HepG2 (cell line): ENCODE measurements at regions not wholly inside any gene's neighbourhood (a gene's known extent, or its start where the extent isn't known, plus 50 kb on each side); places are given as distances from the start of the nearest gene placed in this dataset.

ENCODE experiments used
- ATAC-seq: fragments of 200-7000 bp; cut with Tn5 transposase; 3 replicates; pipeline ENCODE4 v1.9.1; 2020; ENCODE audit warnings: mild to moderate bottlenecking, moderate library complexity
- BruUV-seq: library from RNA; stranded (reverse); fragments of 400-500 nt; replicated peaks from 2 replicates; lab custom pipeline; 2021; lab: Mats Ljungman, UMichigan
- CTCF ChIA-PET: fragments of 300-600 bp; formaldehyde crosslinking; extraction: SDS; loops from one replicate; lab custom pipeline; 2021; ENCODE audit warnings: low total read pairs, inconsistent platforms, low intra/inter-chr PET ratio; lab: Yijun Ruan, JAX
- POLR2A ChIA-PET: fragments of 350-600 bp; sonication (Branson Sonifier 250); formaldehyde crosslinking; loops from one replicate; lab custom pipeline; 2020; ENCODE audit warnings: antibody characterized with exemption, inconsistent platforms; lab: Yijun Ruan, JAX
- DNase-seq: peaks from one replicate; pipeline ENCODE4 v3.0.0-alpha.2; 2015; ENCODE audit warnings: low spot score
- FAIRE-seq: peaks from 3 replicates; lab custom pipeline; 2011; peaks lifted over from hg19 to GRCh38; lab: Jason Lieb, UNC
- H2AFZ ChIP-seq: one replicate; pipeline ENCODE4 v1.6.1; 2011; ENCODE audit warnings: low read length, inconsistent platforms
- H3K27ac ChIP-seq: fragments of 300-600 bp; 3 replicates; pipeline ENCODE4 v1.8.0; 2011; ENCODE audit warnings: mixed run types, mild to moderate bottlenecking, mixed read lengths, low read length, inconsistent platforms; ENCODE audit not compliant: insufficient read depth; ENCODE audit errors: extremely low read length
- H3K27me3 ChIP-seq, 2 experiments: fragments of 200-600 bp in 1 of 2; 2 replicates in 1 of 2; 3 replicates in 1 of 2; pipeline versions ENCODE4 v1.6.0 to v1.8.0; 2011; ENCODE audit warnings: low read length in 2 of 2, mild to moderate bottlenecking in 2 of 2, moderate library complexity in 2 of 2, inconsistent platforms in 1 of 2; ENCODE audit not compliant: insufficient read depth in 2 of 2, control insufficient read depth in 1 of 2
- H3K36me3 ChIP-seq, 2 experiments: fragments of 200-600 bp in 1 of 2; replicated peaks in 1 of 2; 2 replicates in 1 of 2; 3 replicates in 1 of 2; pipeline versions ENCODE4 v1.5.1 to v1.8.0; 2011; ENCODE audit warnings: low read length in 2 of 2, inconsistent platforms in 1 of 2; ENCODE audit not compliant: insufficient read depth in 2 of 2, control insufficient read depth in 1 of 2
- H3K4me1 ChIP-seq: 2 replicates; pipeline ENCODE4 v1.5.1; 2012; ENCODE audit warnings: low read length, inconsistent platforms; ENCODE audit not compliant: insufficient read depth
- H3K4me2 ChIP-seq: 2 replicates; pipeline ENCODE4 v1.6.0; 2011; ENCODE audit warnings: low read depth, low read length, inconsistent platforms
- H3K4me3 ChIP-seq, 3 experiments: fragments of 200-600 bp in 1 of 3; sonication (generic), shearing (Covaris generic) in 1 of 3; replicated peaks in 1 of 3; 2 replicates each; pipeline ENCODE4 v1.5.1; 2011 to 2016; ENCODE audit warnings: low read length in 3 of 3, inconsistent platforms in 2 of 3, low read depth in 2 of 3, mild to moderate bottlenecking in 2 of 3, control low read depth in 1 of 3, mixed read lengths in 1 of 3; ENCODE audit not compliant: insufficient read depth in 1 of 3
- H3K79me2 ChIP-seq: one replicate; pipeline ENCODE4 v1.6.1; 2011; ENCODE audit warnings: low read length, inconsistent platforms; ENCODE audit not compliant: insufficient read depth
- H3K9ac ChIP-seq: 2 replicates; pipeline ENCODE4 v1.6.0; 2011; ENCODE audit warnings: mild to moderate bottlenecking, low read depth, low read length, inconsistent platforms; ENCODE audit not compliant: insufficient read depth
- H3K9me3 ChIP-seq: 2 replicates; pipeline ENCODE4 v1.5.1; 2012; ENCODE audit warnings: mild to moderate bottlenecking, low read length
- H4K20me1 ChIP-seq: 2 replicates; pipeline ENCODE4 v1.6.0; 2011; ENCODE audit warnings: inconsistent platforms, mild to moderate bottlenecking, low read length, moderate library complexity; ENCODE audit not compliant: insufficient read depth
- BCL3 ChIP-seq: sonication (generic); formaldehyde crosslinking; IDR thresholded peaks from 2 replicates; pipeline ENCODE4 v1.5.1; 2020; ENCODE audit warnings: mild to moderate bottlenecking, missing genetic modification reagents, moderate library complexity
- BCL6 ChIP-seq: IDR thresholded peaks from 2 replicates; pipeline ENCODE4 v1.6.1; 2016; ENCODE audit warnings: missing genetic modification reagents, missing compliant biosample characterization
- BRD4 ChIP-seq: sonication (generic); formaldehyde crosslinking; IDR thresholded peaks from 2 replicates; pipeline ENCODE4 v1.4.0; 2020; ENCODE audit warnings: missing genetic modification reagents
- FUBP1 ChIP-seq: sonication (generic); formaldehyde crosslinking; IDR thresholded peaks from 2 replicates; pipeline ENCODE4 v1.5.1; 2020; ENCODE audit warnings: missing genetic modification reagents, mild to moderate bottlenecking, borderline replicate concordance
- HOXD1 ChIP-seq: sonication (generic); formaldehyde crosslinking; IDR thresholded peaks from 2 replicates; pipeline ENCODE4 v1.5.0; 2020; ENCODE audit warnings: missing genetic modification reagents
- ONECUT2 ChIP-seq: sonication (generic); formaldehyde crosslinking; IDR thresholded peaks from 2 replicates; pipeline ENCODE4 v1.4.0; 2020; ENCODE audit warnings: missing genetic modification reagents
- PHF5A ChIP-seq: IDR thresholded peaks from one replicate; pipeline ENCODE4 v1.6.1; 2018; ENCODE audit warnings: low read depth, missing genetic modification reagents; ENCODE audit not compliant: unreplicated experiment
- PLSCR1 ChIP-seq: sonication (generic); formaldehyde crosslinking; IDR thresholded peaks from 2 replicates; pipeline ENCODE4 v1.5.0; 2020; ENCODE audit warnings: missing genetic modification reagents, mild to moderate bottlenecking, borderline replicate concordance
- RFX5 ChIP-seq: IDR thresholded peaks from 2 replicates; pipeline ENCODE4 v1.6.1; 2011; ENCODE audit warnings: low read depth, low read length, improper control_type of control experiment
- SALL1 ChIP-seq: sonication (generic); formaldehyde crosslinking; IDR thresholded peaks from 2 replicates; pipeline ENCODE4 v1.8.0; 2022; ENCODE audit warnings: mild to moderate bottlenecking, missing genetic modification reagents
- TMF1 ChIP-seq: sonication (generic); formaldehyde crosslinking; IDR thresholded peaks from 2 replicates; pipeline ENCODE4 v1.8.1; 2022; ENCODE audit warnings: low read depth, missing genetic modification reagents
- ZBTB26 ChIP-seq: IDR thresholded peaks from 2 replicates; pipeline ENCODE4 v1.6.1; 2016; ENCODE audit warnings: missing compliant biosample characterization, missing genetic modification reagents, borderline replicate concordance
- ZKSCAN1 ChIP-seq: fragments of 150-350 bp; IDR thresholded peaks from 2 replicates; pipeline ENCODE4 v1.6.1; 2014; ENCODE audit warnings: low read length
- ZMYM3 ChIP-seq: sonication (generic); formaldehyde crosslinking; IDR thresholded peaks from 2 replicates; pipeline ENCODE4 v1.5.1; 2020; ENCODE audit warnings: mild to moderate bottlenecking, missing genetic modification reagents
- ZNF205 ChIP-seq: IDR thresholded peaks from 2 replicates; pipeline ENCODE4 v1.6.1; 2018; ENCODE audit warnings: missing biosample characterization, missing genetic modification reagents
- ZNF432 ChIP-seq: sonication (generic); formaldehyde crosslinking; IDR thresholded peaks from 2 replicates; pipeline ENCODE4 v1.5.0; 2020; ENCODE audit warnings: missing genetic modification reagents, mild to moderate bottlenecking, borderline replicate concordance
- whole genome bisulfite sequencing: methylation state at CpG from one replicate; pipeline ENCODE4 v1.1.6; 2017; ENCODE audit warnings: low lambda C conversion rate; 5-methylcytosine and 5-hydroxymethylcytosine counted together
- in situ Hi-C: cut with HindIII; loops from 2 replicates; pipeline ENCODE4 v1.10.0; 2017; ENCODE audit warnings: low pct_unique_long_range_greater_than_20kb; ENCODE audit not compliant: extremely low pct_ligation_motif_present
- intact Hi-C: fragments of 100-400 bp; cut with micrococcal nuclease; formaldehyde crosslinking; loops from one replicate; pipeline ENCODE4 v1.10.0; 2022; ENCODE audit not compliant: unreplicated experiment

DNA sequence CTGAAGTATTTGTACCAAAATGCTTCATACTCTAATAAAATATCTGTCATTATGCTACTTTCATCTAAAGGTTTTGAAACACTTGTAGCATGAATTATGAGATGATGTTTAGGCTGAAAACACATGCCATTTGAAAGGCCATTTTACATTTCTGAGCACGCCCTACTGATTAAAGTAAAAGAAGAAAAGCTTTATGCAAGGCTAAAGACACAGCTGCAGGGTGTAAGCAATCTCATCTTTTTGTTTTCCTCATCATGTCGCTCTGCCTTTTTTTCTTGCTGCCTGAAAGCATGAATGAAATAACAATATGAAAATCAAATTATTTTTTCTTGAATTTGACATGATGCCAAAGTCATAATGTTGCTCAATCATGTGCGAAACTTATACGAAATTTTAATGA is 148.6 kb upstream of the ARG1 start:
- intact Hi-C loops: no loop called here
- Histone ChIP-seq H3K4me3 (no peak overlapping the region), H3K27me3 (peaks cover 0 to 11% of the 10 kb centered on the region in 2 experiments; a peak in 2 of 5 replicates), H3K9ac (no peak overlapping the region), H3K4me1 (no peaks in the 10 kb centered on the region), H4K20me1 (no peaks in the 10 kb centered on the region), H3K27ac (no peak overlapping the region), H3K79me2 (no peaks in the 10 kb centered on the region), H3K36me3 (no peaks in the 10 kb centered on the region), H3K4me2 (no peak overlapping the region), H2AFZ (no peak overlapping the region), H3K9me3 (no peaks in the 10 kb centered on the region)
- in situ Hi-C loops: no loop called here
- ChIA-PET POLR2A (no interaction called here), CTCF (no interaction called here)
- BruUV-seq: no TSS peak
- FAIRE-seq: no peak
- no peak for ATAC-seq
- whole genome bisulfite sequencing: 23% methylated on average over 4 of the region's 4 CpGs
- TF ChIP-seq RFX5: no peak
- no peak for TF ChIP-seq BCL3 (CRISPR knock-in tag)
- no peak for TF ChIP-seq BCL6 (CRISPR knock-in tag)
- no peak for TF ChIP-seq SALL1 (CRISPR knock-in tag)
- no peak for TF ChIP-seq ZKSCAN1
- no peak for TF ChIP-seq FUBP1 (CRISPR knock-in tag)
- TF ChIP-seq ZNF205: no peak
- no peak for TF ChIP-seq PLSCR1 (CRISPR knock-in tag)
- TF ChIP-seq TMF1 (CRISPR knock-in tag): no peak
- no peak for TF ChIP-seq PHF5A (CRISPR knock-in tag)
- TF ChIP-seq ZMYM3: no peak
- no peak for TF ChIP-seq ONECUT2 (CRISPR knock-in tag)
- TF ChIP-seq ZNF432: no peak
- no peak for TF ChIP-seq ZBTB26 (CRISPR knock-in tag)
- TF ChIP-seq HOXD1 (CRISPR knock-in tag): no peak
- TF ChIP-seq BRD4 (CRISPR knock-in tag): no peak
- DNase-seq: no peak
